HG03521 (cell line): ENCODE measurements at regions not wholly inside any gene's neighbourhood (a gene's known extent, or its start where the extent isn't known, plus 50 kb on each side); places are given as distances from the start of the nearest gene placed in this dataset.
A peak's percentile ranks its signal among the peaks of the same experiment; 100 is the strongest.

ENCODE experiments used
- ATAC-seq: cut with Tn5 transposase; IDR thresholded peaks from one replicate; pipeline ENCODE4 v1.9.1; 2021; ENCODE audit warnings: mild to moderate bottlenecking, moderate library complexity; ENCODE audit not compliant: unreplicated experiment

GRCh38 chr16:79274264-79274663 is 326.3 kb downstream of the MAF start:
- no peak for ATAC-seq

- ATAC-seq, result no peak
These were observed 328.4 kb downstream of the MAF start for GRCh38 chr16:79272141-79272577.

GRCh38 chr16:79271583-79271982 is 329.0 kb downstream of the MAF start:
- no peak for ATAC-seq

- ATAC-seq, result no peak
These were observed 330.5 kb downstream of the MAF start for GRCh38 chr16:79270011-79270410.

GRCh38 chr16:79269211-79269863 is 331.2 kb downstream of the MAF start:
- ATAC-seq, result peak; percentile 80

- ATAC-seq, result no peak
These were observed 332.8 kb downstream of the MAF start for GRCh38 chr16:79267781-79268180.

- ATAC-seq, result no peak
These were observed 333.4 kb downstream of the MAF start for GRCh38 chr16:79267146-79267545.

- no peak for ATAC-seq
These were observed 334.8 kb downstream of the MAF start for GRCh38 chr16:79265701-79266100.

GRCh38 chr16:79265196-79265595 is 335.3 kb downstream of the MAF start:
- no peak for ATAC-seq

- no peak for ATAC-seq
These were observed 336.1 kb downstream of the MAF start for GRCh38 chr16:79264237-79265109.

GRCh38 chr16:79263425-79263824 is 337.1 kb downstream of the MAF start:
- ATAC-seq, result no peak
